ENCODE measurements at regions not wholly inside any gene's neighbourhood (a gene's known extent, or its start where the extent isn't known, plus 50 kb on each side); places are given as distances from the start of the nearest gene placed in this dataset.
"Not testable (repeated sequence)": the region's sequence is repeated elsewhere in the genome, so short reads cannot be mapped to it uniquely, and the experiment has no call there.

GRCh38 chr15:54779271-54779670, 417.5 kb downstream of the RSL24D1 start:
- no peak for TF ChIP-seq CTCF (IDR thresholded peaks at IDR 0.05; ENCODE audit: low read depth, low read length)

GRCh38 chr15:54776410-54776809, 420.3 kb downstream of the RSL24D1 start:
- DNase-seq, result no peak
- no peak for TF ChIP-seq CTCF (IDR thresholded peaks at IDR 0.05; ENCODE audit: low read depth, low read length)
- Histone ChIP-seq H3K27ac (no peak overlapping the region), H3K4me3 (ENCODE audit: low read depth, low read length) (no peak overlapping the region), H3K9me3 (ENCODE audit: severe bottlenecking) (no peaks in the 10 kb centered on the region), H3K27me3 (ENCODE audit: insufficient read depth, low read depth, severe bottlenecking) (no peaks in the 10 kb centered on the region), H3K36me3 (no peaks in the 10 kb centered on the region)

More at GRCh38 chr15:54779271-54779670, 417.5 kb downstream of the RSL24D1 start:
- Histone ChIP-seq H3K27me3 (ENCODE audit: insufficient read depth, low read depth, severe bottlenecking) (no peaks in the 10 kb centered on the region), H3K4me3 (ENCODE audit: low read depth, low read length) (no peak overlapping the region), H3K27ac (no peak overlapping the region), H3K9me3 (ENCODE audit: severe bottlenecking) (no peaks in the 10 kb centered on the region), H3K36me3 (no peaks in the 10 kb centered on the region)
- DNase-seq, result no peak

GRCh38 chr15:54772663-54773062, 424.1 kb downstream of the RSL24D1 start:
- no peaks in the 10 kb centered on the region for H3K27me3 ChIP-seq (ENCODE audit: insufficient read depth, low read depth, severe bottlenecking)
- no peak for TF ChIP-seq CTCF (IDR thresholded peaks at IDR 0.05; ENCODE audit: low read depth, low read length)
- no peak overlapping the region for H3K27ac ChIP-seq
- no peaks in the 10 kb centered on the region for H3K36me3 ChIP-seq
- DNase-seq, result no peak
- no peak overlapping the region for H3K4me3 ChIP-seq (ENCODE audit: low read depth, low read length)
- H3K9me3 ChIP-seq (ENCODE audit: severe bottlenecking), result no peaks in the 10 kb centered on the region

- peak; percentile 6 for DNase-seq
- not testable (repeated sequence) for H3K4me3 ChIP-seq (ENCODE audit: low read depth, low read length); H3K27ac ChIP-seq; H3K27me3 ChIP-seq (ENCODE audit: insufficient read depth, low read depth, severe bottlenecking); H3K9me3 ChIP-seq (ENCODE audit: severe bottlenecking); H3K36me3 ChIP-seq
These were observed 447.3 kb downstream of the RSL24D1 start for GRCh38 chr15:54749461-54749860.

- H3K36me3 ChIP-seq, result no peaks in the 10 kb centered on the region
- H3K9me3 ChIP-seq (ENCODE audit: severe bottlenecking), result no peaks in the 10 kb centered on the region
- DNase-seq, result no peak
- no peak for TF ChIP-seq CTCF (IDR thresholded peaks at IDR 0.05; ENCODE audit: low read depth, low read length)
- H3K27ac ChIP-seq, result no peak overlapping the region
- H3K27me3 ChIP-seq (ENCODE audit: insufficient read depth, low read depth, severe bottlenecking), result no peaks in the 10 kb centered on the region
- H3K4me3 ChIP-seq (ENCODE audit: low read depth, low read length), result no peak overlapping the region
These were observed 474.3 kb downstream of the RSL24D1 start for GRCh38 chr15:54722342-54722986.

GRCh38 chr15:54719325-54719724, 477.4 kb downstream of the RSL24D1 start:
- TF ChIP-seq CTCF (IDR thresholded peaks at IDR 0.05; ENCODE audit: low read depth, low read length), result no peak
- no peaks in the 10 kb centered on the region for H3K36me3 ChIP-seq
- no peaks in the 10 kb centered on the region for H3K27me3 ChIP-seq (ENCODE audit: insufficient read depth, low read depth, severe bottlenecking)
- no peak for DNase-seq
- no peak overlapping the region for H3K27ac ChIP-seq
- no peak overlapping the region for H3K4me3 ChIP-seq (ENCODE audit: low read depth, low read length)
- H3K9me3 ChIP-seq (ENCODE audit: severe bottlenecking), result no peaks in the 10 kb centered on the region

Data from WERI-Rb-1 (cell line).